K562 (cell line): ENCODE measurements at regions not wholly inside any gene's neighbourhood (a gene's known extent, or its start where the extent isn't known, plus 50 kb on each side); places are given as distances from the start of the nearest gene placed in this dataset.

Experiments
- ARID1B ChIP-seq: fragments of 450-650 bp; IDR thresholded peaks from 2 replicates; pipeline ENCODE4 v1.6.1; 2016; ENCODE audit warnings: antibody characterized with exemption, mild to moderate bottlenecking, inconsistent platforms
- BRCA1 ChIP-seq, 2 experiments: fragments of 450-650 bp in 1 of 2; sonication (generic) in 1 of 2; formaldehyde crosslinking in 1 of 2; IDR thresholded peaks; 2 replicates each; pipeline versions ENCODE4 v1.5.0 to v1.6.1; 2017 to 2020; ENCODE audit warnings: mild to moderate bottlenecking in 1 of 2, missing genetic modification reagents in 1 of 2
- CCAR2 ChIP-seq: fragments of 200-400 bp; formaldehyde crosslinking; IDR thresholded peaks from 2 replicates; pipeline ENCODE4 v1.6.1; 2017; ENCODE audit warnings: mild to moderate bottlenecking, low read depth, low read length
- CHD4 ChIP-seq: fragments of 200-600 bp; sonication (generic); IDR thresholded peaks from 3 replicates; pipeline ENCODE4 v1.6.1; 2012; ENCODE audit warnings: low read depth, mild to moderate bottlenecking, mixed read lengths, low read length, inconsistent platforms; ENCODE audit not compliant: insufficient read depth, insufficient replicate concordance, poor library complexity, severe bottlenecking
- DEAF1 ChIP-seq: fragments of 450-650 bp; formaldehyde crosslinking; IDR thresholded peaks from 2 replicates; pipeline ENCODE4 v1.4.0; 2020; ENCODE audit warnings: mild to moderate bottlenecking, moderate library complexity
- ELF2 ChIP-seq: fragments of 250-450 bp; sonication (Bioruptor Pico); IDR thresholded peaks from 2 replicates; pipeline ENCODE4 v1.5.0; 2021; ENCODE audit warnings: mild to moderate bottlenecking
- FOS ChIP-seq: IDR thresholded peaks from 3 replicates; pipeline ENCODE4 v1.6.1; 2011; ENCODE audit not compliant: insufficient read length; ENCODE audit errors: extremely low read depth
- FOXK2 ChIP-seq, 2 experiments: fragments of 450-650 bp; IDR thresholded peaks in 1 of 2; conservative IDR thresholded peaks in 1 of 2; 2 replicates each; pipeline ENCODE4 v1.6.1; 2016; ENCODE audit warnings: low read depth in 2 of 2, mild to moderate bottlenecking in 1 of 2
- FUS ChIP-seq: fragments of 200-400 bp; formaldehyde crosslinking; optimal IDR thresholded peaks from 2 replicates; pipeline ENCODE3; 2017; ENCODE audit warnings: low read depth, low read length
- HMGN3 ChIP-seq: IDR thresholded peaks from 2 replicates; pipeline ENCODE4 v1.6.1; 2011; ENCODE audit warnings: borderline replicate concordance, low read depth, mild to moderate bottlenecking, mixed read lengths, low read length; ENCODE audit not compliant: insufficient read length; ENCODE audit errors: extremely low read depth
- HNRNPL ChIP-seq: fragments of 200-400 bp; formaldehyde crosslinking; IDR thresholded peaks from 2 replicates; pipeline ENCODE4 v1.6.1; 2017; ENCODE audit warnings: low read depth, mild to moderate bottlenecking, low read length
- JUND ChIP-seq, 2 experiments: IDR thresholded peaks; 2 replicates in 1 of 2; 3 replicates in 1 of 2; pipeline ENCODE4 v1.6.1; 2011; ENCODE audit warnings: borderline replicate concordance in 2 of 2, low read depth in 2 of 2, low read length in 2 of 2, improper control_type of control experiment in 1 of 2, missing biosample characterization in 1 of 2, missing genetic modification characterization in 1 of 2, missing genetic modification reagents in 1 of 2
- MLLT1 ChIP-seq, 2 experiments: fragments of 450-650 bp; IDR thresholded peaks; 2 replicates each; pipeline ENCODE4 v1.6.1; 2016
- MYNN ChIP-seq, 2 experiments: sonication (generic); formaldehyde crosslinking in 1 of 2; IDR thresholded peaks; 2 replicates each; pipeline versions ENCODE4 v1.5.0 to v1.6.1; 2016 to 2020; ENCODE audit warnings: antibody characterized with exemption in 1 of 2, missing genetic modification reagents in 1 of 2
- TBP ChIP-seq: optimal IDR thresholded peaks from 2 replicates; pipeline ENCODE3; 2011; ENCODE audit warnings: low read depth, low read length, improper control_type of control experiment
- VEZF1 ChIP-seq: fragments of 200-800 bp; sonication (Bioruptor generic); IDR thresholded peaks from 2 replicates; pipeline ENCODE4 v1.6.1; 2017; ENCODE audit warnings: missing genetic modification characterization, missing compliant biosample characterization
- ZHX1 ChIP-seq: fragments of 150-350 bp; conservative IDR thresholded peaks from 2 replicates; pipeline ENCODE4 v1.6.1; 2014; ENCODE audit warnings: low read length
- ZNF277 ChIP-seq: fragments of 250-450 bp; sonication (Bioruptor Pico); IDR thresholded peaks from 2 replicates; pipeline ENCODE4 v1.8.0; 2022; ENCODE audit warnings: inconsistent platforms, mild to moderate bottlenecking, moderate library complexity, borderline replicate concordance
- ZNF695 ChIP-seq: fragments of 450-650 bp; formaldehyde crosslinking; IDR thresholded peaks from 2 replicates; pipeline ENCODE4 v1.4.0; 2020; ENCODE audit warnings: mild to moderate bottlenecking, moderate library complexity

- no peak for TF ChIP-seq ZNF277
- TF ChIP-seq MLLT1 (IDR thresholded peaks at IDR 0.05) = peak in 1 of 2 experiments; percentile 92; a peak in 2 of 4 replicates
- no peak for TF ChIP-seq FUS
- no peak for TF ChIP-seq VEZF1
- TF ChIP-seq MYNN (IDR thresholded peaks at IDR 0.05) = no peak
- TF ChIP-seq MYNN (CRISPR knock-in tag; IDR thresholded peaks at IDR 0.05) = no peak
- no peak for TF ChIP-seq DEAF1 (CRISPR knock-in tag)
- no peak for TF ChIP-seq CHD4
- no peak for TF ChIP-seq FOS
- no peak for TF ChIP-seq BRCA1 (IDR thresholded peaks at IDR 0.05)
- no peak for TF ChIP-seq BRCA1 (CRISPR knock-in tag; IDR thresholded peaks at IDR 0.05)
- peak; percentile 92 for TF ChIP-seq ARID1B
- no peak for TF ChIP-seq HNRNPL
- TF ChIP-seq FOXK2 (conservative IDR thresholded peaks at IDR 0.05 in 1 of 2, IDR thresholded peaks at IDR 0.05 in 1 of 2; ENCODE audit: low read depth in 2 of 2) = 0 out of 4 replicates have a peak, but pooled peaks have one; percentile 15 to 40
- no peak for TF ChIP-seq ZHX1
- no peak for TF ChIP-seq CCAR2
- TF ChIP-seq JUND (IDR thresholded peaks at IDR 0.05; ENCODE audit: borderline replicate concordance, low read depth, low read length) = peak; percentile 75; the same call in 1 of the 2 replicates
- TF ChIP-seq JUND (tag; IDR thresholded peaks at IDR 0.05; ENCODE audit: borderline replicate concordance, low read depth, low read length) = peak; percentile 73; the same call in 1 of the 3 replicates
- TF ChIP-seq ELF2 = no peak
- TF ChIP-seq HMGN3 = no peak
- no peak for TF ChIP-seq ZNF695
- TF ChIP-seq TBP = no peak
These were observed 53.7 kb upstream of the TRPC4 start (continued) for GRCh38 chr13:37923236-37923635.
